ENCODE measurements at regions not wholly inside any gene's neighbourhood (a gene's known extent, or its start where the extent isn't known, plus 50 kb on each side); places are given as distances from the start of the nearest gene placed in this dataset.

- no peak for DNase-seq
Measured at GRCh38 chr6:164275773-164276172, 861.3 kb downstream of the QKI start.

- no peak for DNase-seq
Measured at GRCh38 chr6:164274493-164274892, 860.0 kb downstream of the QKI start.

- DNase-seq = no peak
Measured at GRCh38 chr6:164273491-164273890, 859.0 kb downstream of the QKI start.

GRCh38 chr6:164266851-164267250, 852.3 kb downstream of the QKI start:
- no peak for DNase-seq

- DNase-seq = no peak
Measured at GRCh38 chr6:164262348-164262747, 847.8 kb downstream of the QKI start.

- no peak for DNase-seq
Measured at GRCh38 chr6:164258421-164258820, 843.9 kb downstream of the QKI start.

GRCh38 chr6:164252948-164253347, 838.4 kb downstream of the QKI start:
- DNase-seq = no peak

- DNase-seq = no peak
Measured at GRCh38 chr6:164252291-164252690, 837.8 kb downstream of the QKI start.

- no peak for DNase-seq
Measured at GRCh38 chr6:164247106-164247505, 832.6 kb downstream of the QKI start.

- no peak for DNase-seq
Measured at GRCh38 chr6:164246082-164246481, 831.6 kb downstream of the QKI start.

GRCh38 chr6:164243949-164244348, 829.4 kb downstream of the QKI start:
- no peak for DNase-seq

GRCh38 chr6:164243012-164243610, 828.6 kb downstream of the QKI start:
- DNase-seq = no peak

GRCh38 chr6:164230804-164231203, 816.3 kb downstream of the QKI start:
- DNase-seq = no peak

- no peak for DNase-seq
Measured at GRCh38 chr6:164230259-164230658, 815.7 kb downstream of the QKI start.

- no peak for DNase-seq
Measured at GRCh38 chr6:164229716-164230115, 815.2 kb downstream of the QKI start.

GRCh38 chr6:164227952-164228522, 813.5 kb downstream of the QKI start:
- no peak for DNase-seq

GRCh38 chr6:164216839-164217238, 802.3 kb downstream of the QKI start:
- no peak for DNase-seq

GRCh38 chr6:164216368-164216767, 801.9 kb downstream of the QKI start:
- no peak for DNase-seq

- DNase-seq = no peak
Measured at GRCh38 chr6:164214066-164214465, 799.5 kb downstream of the QKI start.

GRCh38 chr6:164211254-164211653, 796.7 kb downstream of the QKI start:
- no peak for DNase-seq

- DNase-seq = no peak
Measured at GRCh38 chr6:164210783-164211182, 796.3 kb downstream of the QKI start.

- no peak for DNase-seq
Measured at GRCh38 chr6:164210323-164210722, 795.8 kb downstream of the QKI start.

GRCh38 chr6:164208371-164208770, 793.9 kb downstream of the QKI start:
- no peak for DNase-seq

- no peak for DNase-seq
Measured at GRCh38 chr6:164206807-164207423, 792.4 kb downstream of the QKI start.

GRCh38 chr6:164200071-164200470, 785.6 kb downstream of the QKI start:
- no peak for DNase-seq
